Cardiac septum (tissue), 1 donor: ENCODE measurements at regions not wholly inside any gene's neighbourhood (a gene's known extent, or its start where the extent isn't known, plus 50 kb on each side); places are given as distances from the start of the nearest gene placed in this dataset.
"Not testable (repeated sequence)": the region's sequence is repeated elsewhere in the genome, so short reads cannot be mapped to it uniquely, and the experiment has no call there.

Experiments
- DNase-seq: peaks from one replicate; pipeline ENCODE4 v3.0.0-alpha.2; 2020; ENCODE audit warnings: low spot score
- intact Hi-C: fragments of 100-400 bp; cut with DNase I; formaldehyde crosslinking; loops from one replicate; pipeline ENCODE4 v1.14.0; 2022
- donor health status: DM: no; HTN: no; CAD: no.

DNA sequence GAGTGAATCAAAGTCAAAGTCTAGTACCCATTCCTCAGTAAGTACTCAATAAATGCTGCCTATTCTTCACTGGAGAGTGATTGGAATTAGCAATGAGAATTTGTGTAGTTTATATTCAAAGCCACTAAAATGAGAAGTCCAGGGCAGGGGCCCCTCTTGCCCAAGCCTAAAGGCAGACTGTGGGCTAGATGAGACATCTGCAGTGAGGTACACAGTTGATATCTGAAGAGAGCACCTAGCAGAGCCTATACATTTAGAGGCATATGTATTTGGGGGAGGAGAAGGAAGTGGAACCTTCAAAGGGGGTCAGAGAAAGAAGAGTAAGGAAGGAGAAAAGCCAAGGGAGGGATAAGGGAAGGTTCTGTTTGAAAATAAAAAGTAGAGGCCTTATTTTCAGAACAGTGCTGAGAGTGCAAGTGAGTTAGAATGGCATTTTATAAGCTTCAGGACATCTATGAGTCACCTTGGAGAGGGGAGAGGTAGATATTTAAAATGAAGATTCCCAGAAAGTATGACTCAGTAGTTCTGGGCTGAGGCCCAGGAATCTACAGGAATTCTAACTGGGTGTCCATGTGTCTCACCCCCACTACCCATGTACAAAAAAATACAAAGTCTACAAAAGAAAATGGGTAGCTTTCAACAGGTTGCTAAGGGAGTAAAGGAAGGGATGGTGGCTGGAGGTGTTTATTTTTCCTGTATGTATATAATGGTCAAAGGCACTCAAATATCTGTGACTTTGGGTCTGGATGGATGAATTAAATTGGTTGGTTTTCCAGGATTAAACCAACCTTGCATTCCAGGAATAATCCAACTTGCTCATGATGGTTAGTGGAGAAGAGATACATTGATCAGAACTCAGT is 135.1 kb downstream of the ZFP64 start:
- no peak for DNase-seq
- intact Hi-C loops, result no loop called here

DNA sequence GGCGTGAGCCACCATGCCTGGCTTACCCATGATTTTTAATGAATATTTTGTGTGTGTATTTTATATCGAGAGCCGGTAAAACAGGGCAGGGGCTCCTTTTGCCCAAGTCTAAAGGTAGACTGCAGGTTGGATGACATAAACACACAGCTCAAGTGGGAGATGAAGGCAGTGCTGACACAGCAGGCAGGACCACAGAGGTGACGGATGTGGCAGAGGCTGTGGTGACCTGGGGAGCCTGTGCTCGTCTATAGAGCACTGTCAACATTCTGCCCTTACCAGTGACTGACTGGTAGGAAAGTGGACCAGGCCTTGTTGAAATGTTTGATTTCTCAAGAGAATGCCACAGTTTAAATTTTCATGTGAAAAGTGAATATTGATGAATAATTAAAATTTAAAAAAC is 137.5 kb downstream of the ZFP64 start:
- intact Hi-C loops, result no loop called here

DNA sequence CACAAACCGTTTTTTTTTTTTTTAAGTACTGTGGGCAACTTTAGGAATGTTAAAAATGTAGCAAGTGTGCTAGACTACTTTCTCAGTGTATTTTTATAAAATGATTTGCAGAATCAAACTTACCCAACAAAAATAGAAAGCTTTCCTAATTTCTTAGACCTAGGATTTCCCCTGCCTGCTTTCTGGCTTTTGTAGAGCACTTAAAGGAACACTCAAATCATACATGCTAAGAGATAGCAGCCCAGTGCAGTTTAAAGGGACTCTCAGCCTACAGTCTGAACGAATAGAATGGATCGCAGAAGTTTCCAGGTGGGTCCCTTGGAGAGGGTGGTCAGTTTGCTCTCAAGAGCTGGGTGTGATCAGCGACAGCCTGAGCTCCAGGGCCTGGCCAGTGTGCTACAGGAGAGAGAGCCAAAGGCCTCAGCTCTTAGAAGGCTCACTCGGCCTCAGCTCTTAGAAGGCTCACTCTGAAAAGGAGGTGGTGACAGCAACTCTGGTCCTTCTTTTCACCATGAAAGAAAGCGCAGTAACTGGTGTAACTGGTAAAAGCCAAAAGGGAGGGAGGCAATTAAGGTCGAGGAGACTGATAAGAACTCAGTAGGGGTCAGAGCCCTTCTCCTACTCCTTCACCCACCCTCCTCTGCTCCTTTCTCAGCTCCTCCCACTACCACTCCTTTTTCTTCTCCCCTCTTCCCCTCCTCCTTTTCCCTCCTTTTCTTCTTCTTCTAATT is 142.4 kb downstream of the ZFP64 start:
- intact Hi-C loops, result no loop called here

More for the DNA sequence above, 137.5 kb downstream of the ZFP64 start:
- DNase-seq, result no peak

DNA sequence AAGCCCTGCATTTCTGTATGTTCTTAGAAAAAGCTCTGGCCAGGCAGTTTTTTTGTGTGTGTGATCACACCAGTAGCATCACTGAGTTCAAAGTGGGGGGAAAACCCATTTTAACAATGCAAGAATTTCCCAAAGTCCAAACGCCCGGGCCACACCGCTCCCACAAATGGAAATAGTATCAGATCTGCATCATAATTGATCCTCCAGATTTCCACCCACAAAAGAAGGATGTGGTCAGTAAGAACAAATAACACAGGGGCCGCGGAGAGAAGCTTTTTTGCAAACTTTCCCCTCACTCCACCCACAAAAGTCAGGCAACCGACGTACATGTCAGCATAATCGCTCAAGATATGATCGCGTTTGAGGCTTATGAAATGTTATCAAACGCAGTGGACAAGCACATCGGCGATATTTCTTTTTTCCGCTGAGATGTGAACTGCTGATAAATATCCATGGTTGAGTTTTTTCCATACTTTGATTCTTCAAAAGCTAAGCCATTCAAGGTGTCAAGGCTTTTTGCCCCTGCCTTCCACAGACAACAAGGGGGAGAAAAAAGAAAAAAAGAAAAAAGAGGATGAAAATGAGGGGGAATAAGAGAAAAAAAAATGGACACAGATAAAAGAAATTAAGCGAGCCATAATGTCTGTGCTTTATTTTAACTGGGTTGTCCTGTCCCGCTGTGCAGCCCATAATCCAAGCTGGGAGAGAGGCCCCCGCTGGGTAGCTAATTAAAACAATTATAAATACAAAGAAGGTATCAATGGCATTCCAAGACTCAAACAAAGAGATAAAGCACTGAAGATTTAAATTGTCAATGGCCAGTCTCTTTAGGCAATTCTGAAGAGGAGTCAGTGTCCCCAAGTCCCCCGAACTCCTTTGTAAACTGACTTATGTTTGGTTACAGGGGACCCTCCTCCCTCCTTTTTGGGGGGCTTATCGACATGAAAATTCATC is 143.5 kb downstream of the ZFP64 start:
- DNase-seq, result no peak
- intact Hi-C loops, result no loop called here

More for the DNA sequence above, 142.4 kb downstream of the ZFP64 start:
- DNase-seq, result no peak

DNA sequence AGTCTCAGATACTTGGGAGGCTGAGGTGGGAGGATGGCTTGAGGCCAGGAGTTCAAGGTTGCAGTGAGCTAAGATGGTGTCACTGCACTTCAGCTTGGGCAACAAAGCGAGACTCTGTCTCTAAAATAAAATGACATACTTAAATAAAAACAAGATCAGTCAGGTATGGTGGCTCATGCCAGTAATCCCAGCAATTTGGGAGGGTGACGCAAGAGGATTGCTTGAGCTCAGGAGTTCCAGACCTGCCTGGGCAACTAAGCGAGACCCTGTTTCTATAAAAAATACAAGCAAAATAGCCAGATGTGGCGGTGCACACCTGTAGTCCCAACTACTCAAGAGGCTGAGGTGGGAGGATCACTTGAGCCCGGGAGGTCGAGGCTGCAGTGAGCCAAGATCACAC is 149.6 kb downstream of the ZFP64 start:
- intact Hi-C loops, result no loop called here
- no peak for DNase-seq

DNA sequence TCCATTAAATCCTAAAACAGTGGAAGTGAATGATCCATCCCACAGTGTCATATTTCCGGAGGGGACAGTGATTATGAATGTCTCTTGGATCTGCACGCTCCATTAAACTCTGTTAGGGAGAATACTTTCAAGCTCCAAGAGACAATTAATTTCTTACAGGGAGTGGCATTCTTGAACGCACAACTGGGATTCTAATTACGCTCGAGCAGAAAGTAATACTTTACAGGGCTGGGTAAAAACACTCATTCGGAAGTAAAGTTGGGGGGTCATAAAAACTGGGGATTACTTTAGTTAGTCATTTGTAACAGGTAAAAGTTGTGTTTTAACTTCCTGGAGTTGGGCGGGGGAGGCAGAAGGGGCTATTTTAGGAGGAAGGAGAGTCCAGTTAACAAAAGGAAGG is 151.8 kb downstream of the ZFP64 start:
- no peak for DNase-seq
- intact Hi-C loops, result no loop called here

DNA sequence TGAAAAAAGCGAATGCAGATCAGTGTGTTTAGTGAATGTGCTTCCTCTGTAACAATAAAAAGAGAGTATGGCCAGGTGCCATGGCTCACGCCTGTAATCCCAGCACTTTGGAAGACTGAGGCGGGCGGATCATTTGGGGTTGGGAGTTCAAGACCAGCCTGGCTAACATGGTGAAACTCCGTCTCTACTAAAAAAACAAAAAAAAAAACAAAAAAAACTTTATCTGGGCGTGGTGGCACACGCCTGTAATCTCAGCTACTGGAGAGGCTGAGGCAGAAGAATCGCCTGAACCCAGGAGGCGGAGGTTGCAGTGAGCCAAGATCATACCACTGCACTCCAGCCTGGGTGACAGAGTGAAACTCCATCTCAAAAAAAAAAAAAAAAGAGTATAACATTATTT is 152.9 kb downstream of the ZFP64 start:
- intact Hi-C loops, DNase-seq: not testable (repeated sequence)

DNA sequence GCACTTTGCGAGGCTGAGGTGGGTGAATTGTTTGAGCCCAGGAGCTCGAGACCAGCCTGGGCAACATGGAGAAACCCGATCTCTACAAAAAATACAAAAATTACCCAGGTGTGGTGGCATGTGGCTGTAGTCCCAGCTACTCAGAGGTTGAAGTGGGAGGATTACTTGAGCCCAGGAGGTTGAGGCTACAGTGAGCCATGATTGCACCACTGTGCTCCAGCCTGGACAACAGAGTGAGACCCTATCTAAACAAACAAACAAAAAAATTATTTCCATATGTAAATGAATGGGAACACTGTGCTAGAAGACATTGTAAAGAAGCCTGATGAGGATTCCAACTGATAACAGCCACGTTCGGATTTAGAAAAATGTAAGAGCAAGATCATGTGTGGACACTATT is 154.2 kb downstream of the ZFP64 start:
- no peak for DNase-seq
- intact Hi-C loops, result no loop called here

DNA sequence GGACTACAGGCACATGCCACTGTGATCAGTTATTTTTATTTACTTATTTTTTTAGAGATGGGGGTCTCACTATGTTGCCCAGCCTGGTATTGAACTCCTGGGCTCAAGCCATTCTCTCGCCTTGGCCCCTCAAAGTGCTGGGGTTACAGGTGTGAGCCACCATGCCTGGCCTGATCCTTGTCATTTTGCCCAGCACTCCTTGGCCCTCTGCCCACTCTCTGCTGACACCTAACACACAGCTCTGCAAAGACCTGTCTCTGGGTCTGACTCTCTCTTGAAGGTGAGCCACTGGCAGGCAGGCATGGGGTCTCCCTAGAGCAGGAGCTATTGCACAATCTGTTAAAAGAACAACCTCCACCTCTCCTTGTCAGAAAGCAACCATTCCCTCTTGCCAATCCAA is 155.6 kb downstream of the ZFP64 start:
- intact Hi-C loops, result no loop called here
- no peak for DNase-seq

DNA sequence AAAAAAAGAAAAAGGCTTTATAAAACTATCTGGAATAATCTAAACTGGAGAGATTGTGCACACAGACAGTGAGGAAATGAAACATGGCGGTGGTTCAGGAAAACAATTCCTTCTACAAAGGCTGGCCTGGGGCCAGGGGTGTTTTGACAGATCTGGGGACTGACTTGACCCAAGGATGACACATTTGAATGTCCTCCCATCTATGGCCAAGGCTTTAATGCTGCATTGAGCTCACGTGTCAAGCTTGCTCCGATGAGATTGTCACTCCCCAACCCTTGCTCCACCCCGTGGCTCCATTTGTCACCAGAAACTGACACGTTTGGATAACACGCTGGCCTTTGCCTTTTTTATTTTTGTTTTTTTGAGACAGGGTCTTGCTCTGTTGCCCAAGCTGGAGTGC is 156.1 kb downstream of the ZFP64 start:
- no peak for DNase-seq
- intact Hi-C loops, result no loop called here

DNA sequence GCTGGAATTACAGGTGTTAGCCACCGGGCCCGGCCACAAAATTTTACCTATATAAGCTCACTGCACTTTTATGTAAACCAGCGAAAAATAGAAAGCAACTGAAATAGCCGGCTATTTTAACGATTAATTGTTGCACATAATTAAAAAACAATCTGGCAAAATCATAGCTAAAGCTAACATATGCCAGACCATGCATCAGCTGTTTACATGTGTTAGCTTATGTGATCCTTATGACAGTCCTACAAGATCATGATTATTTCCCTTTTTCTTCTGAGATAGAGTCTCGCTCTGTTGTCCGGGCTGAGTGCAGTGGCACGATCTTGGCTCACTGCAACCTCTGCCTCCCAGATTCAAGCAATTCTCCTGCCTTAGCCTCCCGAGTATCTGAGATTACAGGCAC is 157.0 kb downstream of the ZFP64 start:
- DNase-seq, result no peak
- intact Hi-C loops, result no loop called here

DNA sequence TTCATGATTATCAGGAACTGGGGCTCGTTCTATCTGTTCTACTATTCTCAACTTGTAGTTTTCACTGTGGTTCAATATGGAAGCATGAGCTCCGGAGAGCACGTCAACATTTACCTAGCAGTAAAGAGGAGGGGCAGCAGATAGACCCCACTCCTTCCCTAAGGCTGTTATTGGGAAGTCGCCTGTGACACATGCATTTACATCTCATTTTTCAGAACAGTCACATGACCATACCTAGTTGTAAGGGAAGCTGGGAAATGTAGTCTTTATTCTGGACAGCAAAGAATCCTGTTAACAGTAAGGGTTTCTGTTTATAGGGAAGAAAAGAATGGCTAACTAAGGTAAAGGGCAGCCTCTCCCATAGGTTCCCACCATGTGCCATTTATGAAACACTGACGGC is 158.3 kb downstream of the ZFP64 start:
- no peak for DNase-seq
- intact Hi-C loops, result no loop called here

DNA sequence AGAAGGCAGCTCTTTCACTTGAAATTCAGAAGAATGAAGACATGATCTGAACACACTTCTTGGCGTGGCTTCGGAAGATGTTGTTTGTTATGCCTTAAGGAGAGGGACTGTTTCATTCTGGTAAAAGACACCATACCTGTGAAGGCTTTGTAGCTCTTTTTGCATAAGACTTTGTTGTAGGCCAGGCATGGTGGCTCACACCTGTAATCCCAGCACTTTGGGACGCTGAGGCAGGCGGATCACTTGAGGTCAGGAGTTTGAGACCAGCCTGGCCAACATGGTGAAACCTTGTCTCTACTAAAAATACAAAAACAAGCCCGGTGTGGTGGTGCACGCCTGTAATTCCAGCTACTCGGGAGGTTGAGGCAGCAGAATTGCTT is 159.3 kb downstream of the ZFP64 start:
- DNase-seq, intact Hi-C loops: not testable (repeated sequence)

DNA sequence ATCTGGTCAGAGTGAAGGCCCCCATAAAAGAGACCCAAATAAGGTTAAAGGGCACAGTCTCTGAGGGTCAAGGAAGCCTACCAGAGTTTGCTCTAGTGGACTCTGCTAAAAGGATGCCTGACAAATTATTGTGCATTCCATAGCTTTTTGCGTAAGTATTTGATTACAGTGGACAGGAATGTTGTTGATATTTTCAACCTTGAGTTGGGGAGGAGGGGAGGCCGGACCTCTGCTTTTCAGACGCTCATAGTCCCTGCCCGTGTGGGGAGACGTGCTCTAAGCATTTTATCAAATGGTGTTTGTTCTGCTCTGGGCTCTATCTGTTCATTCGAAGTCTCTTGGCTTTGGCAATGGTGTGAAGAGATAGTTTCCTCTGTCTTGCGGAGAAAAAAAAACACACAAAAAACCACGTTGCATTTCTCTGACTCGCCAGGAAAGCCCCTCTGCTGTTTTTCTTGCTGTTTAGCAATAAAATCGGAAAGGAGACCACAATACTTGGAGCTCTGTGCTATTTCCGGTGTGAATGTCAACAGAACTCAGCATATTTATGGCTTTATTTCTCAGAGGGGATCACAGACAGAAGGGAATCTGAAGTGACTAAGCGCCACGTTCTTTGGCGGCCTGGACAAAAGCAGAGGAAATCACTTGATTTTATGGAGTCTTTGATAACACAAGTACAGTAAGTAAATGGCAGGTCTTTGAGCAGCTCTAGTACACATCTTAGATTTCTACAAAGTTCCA is 159.8 kb downstream of the ZFP64 start:
- no peak for DNase-seq
- intact Hi-C loops, result no loop called here

DNA sequence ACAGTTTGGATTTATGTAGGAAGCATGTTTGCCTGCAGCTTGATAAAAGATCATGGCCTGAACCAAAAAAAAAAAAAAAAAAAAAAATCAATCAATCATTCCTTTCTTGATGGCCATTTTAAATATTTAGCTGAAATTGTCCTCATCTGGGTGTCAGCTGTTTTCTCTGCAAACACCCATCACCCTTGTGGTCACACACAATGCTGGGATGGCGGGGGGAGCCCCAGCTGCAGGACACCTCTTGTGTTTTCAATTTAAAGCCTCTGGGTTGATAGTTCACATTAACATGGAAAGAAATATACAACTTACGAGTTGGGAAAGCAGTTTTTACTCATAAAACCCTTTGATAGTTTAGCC is 160.4 kb downstream of the ZFP64 start:
- DNase-seq, result no peak
- intact Hi-C loops, result no loop called here

DNA sequence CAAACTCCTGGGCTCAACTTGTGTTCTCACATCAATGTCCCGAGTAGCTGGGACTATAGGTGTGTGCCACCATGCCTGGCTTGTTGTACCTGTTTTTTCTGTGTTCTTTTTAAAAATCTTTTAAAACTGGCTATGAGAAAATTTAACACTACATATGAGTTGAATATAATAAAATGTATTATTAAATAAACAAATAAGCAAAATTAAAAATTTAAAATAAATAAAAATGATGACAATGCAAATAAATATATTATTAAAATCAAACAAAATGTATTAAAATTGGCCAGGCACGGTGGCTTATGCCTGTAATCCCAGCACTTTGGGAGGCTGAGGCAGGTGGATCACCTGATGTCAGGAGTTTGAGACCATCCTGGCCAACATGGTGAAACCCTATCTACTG is 162.4 kb downstream of the ZFP64 start:
- DNase-seq, intact Hi-C loops: not testable (repeated sequence)

DNA sequence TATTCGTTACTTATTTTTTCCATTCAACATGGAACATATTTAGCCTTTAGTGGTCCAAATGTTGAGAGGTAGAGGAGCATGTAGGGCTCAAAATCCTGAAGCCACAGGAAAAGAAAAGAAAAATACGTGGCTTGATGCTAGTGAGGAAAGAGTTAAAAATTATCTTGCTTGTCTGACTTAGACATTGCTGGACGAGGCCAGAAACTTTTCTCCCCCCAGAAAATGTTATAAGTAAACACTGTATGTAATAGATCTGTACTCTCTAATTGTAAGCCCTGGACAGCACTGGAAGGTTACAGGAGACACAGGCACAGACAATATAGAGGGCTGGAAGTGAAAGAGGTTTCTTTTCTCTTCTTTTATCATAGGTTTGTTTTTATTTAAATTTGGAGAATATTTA is 165.6 kb downstream of the ZFP64 start:
- intact Hi-C loops, result no loop called here
- no peak for DNase-seq

DNA sequence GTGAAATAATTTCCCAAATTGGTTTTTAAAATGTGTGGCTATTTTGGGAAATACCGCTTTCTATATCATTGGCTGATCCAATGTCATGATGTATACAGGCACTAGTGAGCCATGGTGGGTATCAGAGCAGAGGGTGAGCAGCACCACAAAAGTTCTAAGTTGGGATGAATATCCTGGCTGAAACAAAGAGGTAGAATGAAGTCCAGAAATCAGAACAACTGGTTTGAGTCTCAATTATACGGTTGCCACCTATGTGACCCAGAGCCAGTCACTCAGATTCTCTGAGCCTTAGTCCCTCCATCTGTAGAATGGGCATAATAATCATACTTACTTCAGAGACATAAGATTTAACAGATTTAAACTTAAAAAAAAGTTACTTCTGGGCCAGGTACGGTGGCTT is 172.3 kb downstream of the ZFP64 start:
- DNase-seq, result no peak
- intact Hi-C loops, result no loop called here

DNA sequence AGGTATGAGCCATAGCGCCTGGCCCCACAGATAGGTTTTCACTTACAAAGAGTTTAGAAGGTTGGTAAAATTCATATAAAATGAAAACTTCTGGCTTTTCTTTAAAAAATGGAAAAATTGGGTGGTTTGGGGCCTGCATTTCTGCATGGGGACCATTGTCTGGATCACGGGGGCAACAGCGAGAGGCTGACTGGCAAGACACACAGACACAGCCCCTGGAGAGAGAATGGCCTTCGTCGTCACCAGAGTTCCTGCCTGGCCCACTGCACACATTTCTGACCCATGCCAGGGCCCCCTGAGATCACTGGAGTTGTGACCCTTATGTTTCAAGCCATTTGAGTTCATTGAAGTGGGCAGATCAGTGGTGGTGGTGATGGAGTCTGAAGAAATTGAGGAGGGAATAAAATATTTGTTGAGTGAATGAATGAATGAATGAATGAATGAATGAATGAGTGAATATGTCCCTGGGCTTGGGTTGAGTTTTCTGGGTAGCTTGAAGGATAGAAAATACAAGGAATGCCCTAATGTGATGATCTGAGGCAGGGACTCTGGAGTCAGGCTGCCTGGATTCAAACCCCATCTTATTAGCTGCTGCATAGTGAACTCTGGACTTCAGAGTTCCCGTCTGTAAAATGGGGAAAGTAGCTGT is 173.8 kb downstream of the ZFP64 start:
- intact Hi-C loops, result no loop called here
- DNase-seq, result no peak
